ENCODE measurements at regions not wholly inside any gene's neighbourhood (a gene's known extent, or its start where the extent isn't known, plus 50 kb on each side); places are given as distances from the start of the nearest gene placed in this dataset.

- TF ChIP-seq EZH2 (IDR thresholded peaks at IDR 0.05), result no peak
- no peak for TF ChIP-seq POLR2AphosphoS5 (IDR thresholded peaks at IDR 0.05; ENCODE audit: borderline replicate concordance, low read depth, low read length)
Measured at GRCh38 chr4:177923888-177924287, 481.7 kb upstream of the AGA start.
